GM18526 (cell line): ENCODE measurements at regions not wholly inside any gene's neighbourhood (a gene's known extent, or its start where the extent isn't known, plus 50 kb on each side); places are given as distances from the start of the nearest gene placed in this dataset.

Source experiments
- POLR2A ChIP-seq: IDR thresholded peaks from 3 replicates; pipeline ENCODE4 v1.6.1; 2011; ENCODE audit not compliant: insufficient read length; ENCODE audit errors: extremely low read depth

GRCh38 chr19:28350037-28350436, 862.9 kb downstream of the UQCRFS1 start:
- no peak for TF ChIP-seq POLR2A

- TF ChIP-seq POLR2A = no peak
Observed at GRCh38 chr19:28349604-28350003, 863.3 kb downstream of the UQCRFS1 start.

- TF ChIP-seq POLR2A = no peak
Observed at GRCh38 chr19:28345811-28346210, 867.1 kb downstream of the UQCRFS1 start.

- TF ChIP-seq POLR2A = no peak
Observed at GRCh38 chr19:28341810-28342350, 871.1 kb downstream of the UQCRFS1 start.

DNA sequence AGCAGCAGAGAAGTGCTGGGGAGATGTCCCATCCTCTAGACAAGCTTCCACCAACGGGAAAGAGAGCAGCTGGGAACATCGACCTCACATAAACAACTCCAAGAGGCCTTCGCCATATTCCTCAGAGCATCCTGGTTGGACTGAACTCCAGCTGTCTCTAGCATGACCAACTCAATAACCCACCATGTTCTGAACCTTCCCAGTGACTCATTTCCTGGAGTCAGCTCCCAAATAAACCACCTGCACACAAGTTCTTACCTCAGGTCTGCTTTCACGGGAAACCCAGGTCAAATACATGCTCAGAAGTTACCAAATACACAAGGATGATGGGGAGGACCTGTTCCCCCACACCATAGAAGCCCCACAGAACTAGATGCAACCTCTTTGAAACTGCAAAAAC, 878.5 kb downstream of the UQCRFS1 start:
- TF ChIP-seq POLR2A = no peak

- TF ChIP-seq POLR2A = no peak
Observed at GRCh38 chr19:28333909-28334308, 879.0 kb downstream of the UQCRFS1 start.

- TF ChIP-seq POLR2A = no peak
Observed at GRCh38 chr19:28332886-28333285, 880.1 kb downstream of the UQCRFS1 start.

DNA sequence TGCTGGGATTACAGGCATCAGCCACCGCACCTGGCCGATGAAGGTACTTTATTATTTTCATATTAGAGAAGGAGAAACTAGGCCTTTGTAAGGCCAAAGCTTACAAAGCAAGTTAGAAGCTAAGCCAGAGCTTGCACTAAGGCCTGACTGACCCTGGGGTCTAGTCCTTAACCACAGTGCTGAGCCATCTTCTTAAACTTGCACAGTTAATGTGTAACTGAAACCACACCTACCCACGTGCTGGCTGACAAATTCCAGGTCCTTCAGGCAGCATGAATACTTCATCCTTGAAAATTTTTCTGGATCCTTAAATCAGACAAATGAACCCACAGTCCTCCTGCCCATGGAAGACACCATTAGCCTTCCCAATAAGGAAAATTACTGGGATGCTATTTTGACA, 880.6 kb downstream of the UQCRFS1 start:
- TF ChIP-seq POLR2A = no peak

GRCh38 chr19:28331596-28331995, 881.4 kb downstream of the UQCRFS1 start:
- no peak for TF ChIP-seq POLR2A

GRCh38 chr19:28330831-28331230, 882.1 kb downstream of the UQCRFS1 start:
- TF ChIP-seq POLR2A = no peak

- no peak for TF ChIP-seq POLR2A
Observed at GRCh38 chr19:28329429-28329828, 883.5 kb downstream of the UQCRFS1 start.

- no peak for TF ChIP-seq POLR2A
Observed at GRCh38 chr19:28327905-28328304, 885.0 kb downstream of the UQCRFS1 start.

DNA sequence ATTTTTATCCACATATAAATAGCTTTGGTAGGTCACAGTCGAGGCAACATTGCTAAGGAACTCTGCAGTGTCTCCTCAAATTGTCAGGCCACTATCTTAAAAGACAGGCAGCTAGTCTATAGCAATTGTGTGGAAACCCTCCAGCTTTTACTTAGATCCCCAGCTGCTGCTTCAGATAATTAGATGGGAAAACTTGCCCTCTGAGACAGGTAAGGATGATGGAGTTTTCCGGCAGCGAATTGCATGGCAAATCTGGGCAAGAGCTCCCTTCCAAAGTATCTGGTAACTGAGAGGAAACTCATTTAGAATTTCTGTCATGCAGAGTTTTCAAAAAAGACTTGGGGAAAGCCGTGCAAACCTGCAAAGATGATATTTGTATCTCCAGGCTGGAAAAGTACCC, 886.2 kb downstream of the UQCRFS1 start:
- TF ChIP-seq POLR2A = no peak

DNA sequence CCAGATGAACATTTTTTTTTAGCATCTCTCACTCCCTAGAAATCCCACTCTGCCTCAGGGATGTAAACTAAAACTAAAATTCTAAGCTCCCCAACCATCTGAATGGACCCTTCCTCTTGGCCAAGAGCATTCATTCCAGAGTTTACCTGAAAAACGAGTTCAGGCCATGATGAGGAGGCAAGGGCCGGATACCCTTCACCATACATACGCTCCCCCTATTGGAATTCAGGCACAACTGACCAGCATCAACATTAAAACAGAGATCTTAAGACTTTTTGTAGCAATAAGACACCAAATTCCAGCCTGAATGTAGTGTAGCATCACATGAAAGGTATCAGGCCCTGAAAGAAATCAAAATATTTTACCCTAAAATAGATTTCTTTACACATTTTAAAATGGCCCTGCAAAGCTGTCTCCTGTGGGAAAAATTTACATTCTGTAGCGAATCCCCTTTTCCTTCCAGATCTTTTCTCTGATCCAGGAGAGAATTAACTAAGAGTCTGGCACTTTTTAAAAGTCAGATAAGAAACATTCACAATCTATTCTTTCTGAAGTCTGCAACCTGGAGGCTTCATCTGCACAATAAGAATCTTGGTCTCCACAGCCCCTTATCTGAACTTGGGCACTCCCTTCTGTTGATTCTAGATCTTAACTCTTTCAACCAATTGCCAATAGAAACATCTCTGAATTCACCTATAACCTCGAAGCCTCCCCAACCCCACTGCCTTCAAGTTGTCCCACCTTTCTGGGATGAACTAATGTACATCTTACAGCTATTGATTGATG, 888.5 kb downstream of the UQCRFS1 start:
- no peak for TF ChIP-seq POLR2A

DNA sequence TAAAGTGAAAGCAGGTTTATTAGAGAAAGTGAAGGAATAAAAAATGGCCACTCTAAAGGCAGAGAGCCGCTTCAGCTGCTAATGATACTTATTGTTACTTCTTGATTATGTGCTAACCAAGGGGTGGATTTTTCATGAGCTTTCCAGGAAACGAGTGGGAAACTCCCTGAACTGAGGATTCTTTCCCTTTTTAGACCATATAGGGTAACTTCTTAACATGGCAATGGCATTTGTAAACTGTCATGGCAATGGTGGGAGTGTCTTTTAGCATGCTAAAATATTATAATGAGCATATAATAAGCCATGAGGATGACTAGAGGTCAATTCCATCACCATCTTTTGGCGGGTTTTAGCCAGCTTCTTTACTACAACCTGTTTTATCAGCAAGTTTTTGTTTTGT, 890.0 kb downstream of the UQCRFS1 start:
- TF ChIP-seq POLR2A = no peak

GRCh38 chr19:28322491-28322890, 890.5 kb downstream of the UQCRFS1 start:
- no peak for TF ChIP-seq POLR2A

- TF ChIP-seq POLR2A = no peak
Observed at GRCh38 chr19:28319918-28320317, 893.0 kb downstream of the UQCRFS1 start.
